ENCODE measurements at regions not wholly inside any gene's neighbourhood (a gene's known extent, or its start where the extent isn't known, plus 50 kb on each side); places are given as distances from the start of the nearest gene placed in this dataset.

DNA sequence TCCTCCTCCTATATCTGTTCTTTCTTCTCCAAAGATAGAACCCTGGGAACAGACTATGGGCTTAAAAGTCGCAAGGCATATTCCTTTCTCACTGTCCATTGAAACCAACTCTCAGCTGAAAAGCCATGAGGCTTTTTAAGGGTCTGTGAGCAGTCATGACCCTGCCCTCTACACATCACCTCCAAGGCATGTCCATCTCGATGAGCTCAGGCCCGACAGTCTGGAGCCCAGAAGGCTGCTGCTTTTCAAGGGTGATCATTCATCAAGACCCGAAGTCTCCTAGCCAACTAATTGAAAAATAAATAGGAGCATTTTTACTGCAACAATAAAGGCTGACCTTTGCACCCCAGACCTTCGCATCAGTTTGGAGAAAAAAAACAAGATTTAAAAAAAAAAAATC is 378.8 kb upstream of the NRSN1 start:
- TF ChIP-seq, protein P1, sequence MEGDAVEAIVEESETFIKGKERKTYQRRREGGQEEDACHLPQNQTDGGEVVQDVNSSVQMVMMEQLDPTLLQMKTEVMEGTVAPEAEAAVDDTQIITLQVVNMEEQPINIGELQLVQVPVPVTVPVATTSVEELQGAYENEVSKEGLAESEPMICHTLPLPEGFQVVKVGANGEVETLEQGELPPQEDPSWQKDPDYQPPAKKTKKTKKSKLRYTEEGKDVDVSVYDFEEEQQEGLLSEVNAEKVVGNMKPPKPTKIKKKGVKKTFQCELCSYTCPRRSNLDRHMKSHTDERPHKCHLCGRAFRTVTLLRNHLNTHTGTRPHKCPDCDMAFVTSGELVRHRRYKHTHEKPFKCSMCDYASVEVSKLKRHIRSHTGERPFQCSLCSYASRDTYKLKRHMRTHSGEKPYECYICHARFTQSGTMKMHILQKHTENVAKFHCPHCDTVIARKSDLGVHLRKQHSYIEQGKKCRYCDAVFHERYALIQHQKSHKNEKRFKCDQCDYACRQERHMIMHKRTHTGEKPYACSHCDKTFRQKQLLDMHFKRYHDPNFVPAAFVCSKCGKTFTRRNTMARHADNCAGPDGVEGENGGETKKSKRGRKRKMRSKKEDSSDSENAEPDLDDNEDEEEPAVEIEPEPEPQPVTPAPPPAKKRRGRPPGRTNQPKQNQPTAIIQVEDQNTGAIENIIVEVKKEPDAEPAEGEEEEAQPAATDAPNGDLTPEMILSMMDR (IDR thresholded peaks at IDR 0.05; ENCODE audit: borderline replicate concordance, extremely low read depth, low read length, poor library complexity, severe bottlenecking): no peak
- no peak for TF ChIP-seq EZH2 (IDR thresholded peaks at IDR 0.05; ENCODE audit: borderline replicate concordance, low read depth, low read length, severe bottlenecking)

Data from DND-41 (cell line).